Brain pericyte (primary cell): ENCODE measurements at regions not wholly inside any gene's neighbourhood (a gene's known extent, or its start where the extent isn't known, plus 50 kb on each side); places are given as distances from the start of the nearest gene placed in this dataset.
"Not testable (repeated sequence)": the region's sequence is repeated elsewhere in the genome, so short reads cannot be mapped to it uniquely, and the experiment has no call there.

Source experiments
- DNase-seq: peaks from one replicate; pipeline ENCODE4 v3.0.0-alpha.2; 2012; ENCODE audit warnings: low read depth, low spot score

- no peak for DNase-seq
These were observed 741.3 kb downstream of the PCDH7 start for GRCh38 chr4:31461421-31461820.

DNA sequence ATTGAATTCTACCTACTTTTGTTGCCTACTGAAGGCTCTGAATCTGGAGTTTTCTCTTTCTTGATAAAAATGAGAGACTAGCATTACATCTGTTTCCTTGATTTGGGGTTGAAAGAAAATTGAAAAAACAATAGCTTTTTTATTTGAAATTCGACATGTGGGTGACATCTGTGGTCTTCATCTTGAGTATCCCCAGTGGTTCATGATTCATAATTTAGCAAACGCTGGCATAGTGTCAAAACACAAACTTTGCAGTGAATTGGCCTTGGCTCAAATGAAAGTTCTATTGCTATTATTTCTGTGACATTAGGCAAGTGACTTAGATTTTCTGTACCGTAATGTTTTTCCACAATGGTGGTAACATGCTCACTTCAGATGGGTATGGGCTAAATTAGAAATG is 747.6 kb downstream of the PCDH7 start:
- no peak for DNase-seq

DNA sequence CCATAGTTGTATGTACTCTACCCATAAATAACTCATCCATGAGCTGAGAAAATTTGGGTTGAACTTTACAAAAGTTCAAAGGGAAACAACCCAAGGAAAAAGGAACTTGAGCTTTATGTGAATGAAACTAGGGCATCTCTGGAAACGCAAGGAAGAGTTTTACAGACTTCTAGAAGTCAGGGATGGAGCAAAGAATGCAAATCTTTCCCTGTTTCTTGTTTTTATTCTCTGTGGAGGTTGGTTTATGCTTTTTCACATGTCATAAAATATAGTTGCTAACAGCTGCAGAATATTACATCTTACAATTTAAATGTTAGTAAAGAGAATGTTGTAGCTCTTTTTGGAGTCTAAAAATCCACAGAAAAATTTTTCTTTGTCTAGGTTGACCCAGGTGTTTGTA is 754.1 kb downstream of the PCDH7 start:
- no peak for DNase-seq

- no peak for DNase-seq
These were observed 762.5 kb downstream of the PCDH7 start for GRCh38 chr4:31482691-31483090.

GRCh38 chr4:31499216-31499615 is 779.0 kb downstream of the PCDH7 start:
- not testable (repeated sequence) for DNase-seq

DNA sequence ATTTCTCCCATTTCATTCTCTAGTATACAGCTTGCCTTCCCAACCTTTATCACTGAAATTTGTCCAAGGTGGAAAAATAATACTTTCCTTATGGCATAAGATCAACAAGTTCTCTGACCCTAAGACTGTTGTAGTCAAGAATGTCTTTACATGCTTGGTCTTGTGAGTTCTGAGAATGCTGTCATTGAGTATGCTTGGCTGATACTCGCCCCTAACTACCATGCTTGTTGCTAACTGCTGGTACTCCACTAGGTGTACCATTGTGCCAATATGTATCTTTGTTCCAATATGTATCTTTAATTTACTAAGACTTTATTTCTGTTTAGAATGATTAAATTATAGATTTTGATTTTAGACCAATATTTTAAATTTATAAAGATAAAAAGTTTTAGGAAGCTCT is 796.4 kb downstream of the PCDH7 start:
- DNase-seq, result no peak

DNA sequence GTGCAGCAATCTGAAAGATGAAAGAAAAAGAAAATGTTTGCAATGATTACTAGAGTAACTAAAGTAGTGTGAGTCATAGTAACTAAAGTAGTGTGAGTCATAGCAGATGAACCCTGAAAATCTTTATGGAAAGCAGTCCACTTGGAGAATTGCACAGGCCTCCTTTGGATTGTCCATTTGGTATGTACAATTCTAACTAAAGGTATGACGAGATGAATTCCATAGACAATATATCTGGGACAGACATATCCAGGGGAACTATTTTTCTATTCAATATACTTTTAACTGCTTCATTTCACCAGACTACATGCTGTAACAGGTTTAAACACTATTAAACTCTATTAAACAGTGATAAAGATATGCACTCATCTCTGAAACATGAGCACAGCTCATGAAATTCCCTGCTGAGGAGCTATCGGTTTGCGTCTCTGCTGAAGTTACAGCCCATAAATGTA is 798.7 kb downstream of the PCDH7 start:
- no peak for DNase-seq

- no peak for DNase-seq
These were observed 810.4 kb downstream of the PCDH7 start for GRCh38 chr4:31530555-31530954.

GRCh38 chr4:31538877-31539276 is 818.7 kb downstream of the PCDH7 start:
- DNase-seq, result no peak

DNA sequence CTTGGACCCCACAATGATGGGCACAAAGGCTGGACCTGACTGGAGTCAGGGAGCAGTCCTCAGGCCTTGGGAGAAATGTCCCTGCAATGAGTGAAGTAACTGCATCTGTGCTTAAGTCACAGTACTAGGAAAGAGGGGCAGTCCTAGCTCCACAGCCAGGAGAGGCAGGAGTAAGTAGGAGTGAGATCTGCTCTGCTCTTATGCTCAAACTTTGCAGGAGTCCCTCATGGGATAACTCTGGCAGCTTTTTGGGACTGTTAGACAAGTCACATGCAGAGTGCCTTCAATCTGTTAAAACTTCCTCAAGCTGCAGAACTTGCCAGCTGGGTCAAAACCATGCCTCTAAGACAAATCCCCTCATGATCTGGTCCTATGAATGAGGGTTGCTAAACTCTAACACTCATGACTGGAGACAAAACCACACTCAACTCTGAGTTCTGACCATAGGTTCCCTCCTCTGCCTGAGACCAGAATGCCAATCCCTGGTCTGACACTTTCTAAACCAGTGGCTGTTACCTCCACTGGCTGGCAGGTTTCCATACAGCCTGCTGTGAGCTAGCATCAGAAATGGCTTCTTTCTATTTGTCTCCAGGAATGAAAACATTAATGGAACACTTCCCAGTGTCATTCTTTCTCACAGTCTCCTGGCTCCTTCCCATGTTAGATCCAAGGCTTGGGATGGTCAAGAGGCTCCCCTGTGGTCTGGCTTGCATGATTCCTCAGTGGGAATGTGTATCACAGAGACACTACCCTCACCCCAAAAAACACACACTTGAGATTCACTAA is 819.3 kb downstream of the PCDH7 start:
- DNase-seq, result no peak

DNA sequence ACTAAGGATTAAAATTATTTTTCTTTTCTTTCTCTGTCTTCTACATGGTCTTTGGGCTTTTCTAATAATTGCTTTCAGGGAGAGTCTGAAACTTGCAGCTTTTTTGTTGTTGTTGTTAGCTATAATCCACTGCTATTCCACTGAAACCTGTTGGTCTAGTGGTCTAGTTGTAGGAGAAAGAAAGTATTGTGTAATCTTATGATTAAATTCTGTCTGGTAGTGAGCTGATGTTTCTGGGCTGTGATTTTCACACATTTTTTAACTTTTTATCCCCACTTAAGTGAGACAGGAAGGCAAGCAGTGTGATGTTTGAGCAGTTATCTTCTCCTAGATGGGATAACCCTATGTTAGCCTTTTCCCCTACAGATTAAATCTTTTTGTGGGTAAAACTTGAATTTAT is 825.2 kb downstream of the PCDH7 start:
- no peak for DNase-seq

DNA sequence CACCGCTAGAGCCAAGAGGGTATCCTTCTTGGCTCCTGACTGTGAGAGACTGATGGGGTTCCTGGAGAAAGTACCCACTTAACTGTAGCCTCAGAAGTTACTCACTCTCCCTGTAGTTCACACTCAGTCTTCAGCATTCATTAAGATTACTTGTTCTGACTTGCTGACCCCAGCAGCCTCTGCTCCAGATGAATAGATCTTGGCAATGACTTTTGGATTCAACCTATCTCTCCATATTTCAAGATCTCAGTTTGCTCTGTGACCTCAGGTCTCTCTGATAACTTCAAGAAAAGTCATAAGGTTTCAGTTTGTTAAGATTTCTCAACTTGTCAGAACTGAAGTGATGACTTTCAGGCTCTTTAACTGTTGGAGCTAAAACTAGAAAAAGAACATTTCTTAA is 825.6 kb downstream of the PCDH7 start:
- DNase-seq, result no peak

GRCh38 chr4:31548021-31548420 is 827.9 kb downstream of the PCDH7 start:
- no peak for DNase-seq

GRCh38 chr4:31548823-31549222 is 828.7 kb downstream of the PCDH7 start:
- no peak for DNase-seq

DNA sequence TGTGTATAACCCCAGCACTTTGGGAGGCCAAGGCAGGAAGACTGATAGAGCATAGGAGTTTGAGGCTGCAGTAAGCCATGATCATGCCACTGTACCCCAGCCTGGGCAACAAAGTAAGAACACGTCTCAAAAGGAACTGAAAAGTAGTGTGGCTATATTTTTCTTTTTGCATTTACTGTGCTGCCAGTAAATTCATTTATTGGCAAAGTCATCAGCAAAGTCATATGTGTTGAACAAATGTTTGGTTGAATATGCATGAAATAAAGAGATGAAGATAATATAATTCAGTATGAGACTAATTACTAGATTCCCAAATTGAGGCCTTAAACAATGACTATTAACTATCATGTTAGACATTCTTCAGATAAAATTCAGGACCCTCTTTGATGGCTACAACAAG is 829.1 kb downstream of the PCDH7 start:
- DNase-seq, result no peak

- DNase-seq, result no peak
These were observed 837.3 kb downstream of the PCDH7 start for GRCh38 chr4:31557437-31557836.

DNA sequence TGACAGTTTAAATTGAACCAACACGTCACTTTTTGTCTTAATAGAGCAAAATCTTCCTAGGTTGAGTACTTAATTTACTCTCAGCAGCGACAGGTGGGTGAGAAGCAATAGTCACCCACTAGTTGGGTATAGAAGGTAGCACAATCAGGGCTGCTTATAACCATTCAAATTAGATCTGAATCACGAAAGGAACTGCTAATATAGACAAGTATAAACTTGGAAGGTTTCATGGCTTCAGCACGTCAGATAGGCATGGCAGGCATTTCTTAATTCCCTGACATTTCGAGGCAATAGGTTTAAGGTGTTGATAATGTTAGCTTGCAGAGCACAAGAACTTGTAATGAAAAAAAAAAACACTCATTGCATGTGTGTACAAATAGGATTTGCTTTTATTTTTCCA is 853.4 kb downstream of the PCDH7 start:
- DNase-seq, result no peak

- no peak for DNase-seq
These were observed 855.3 kb downstream of the PCDH7 start for GRCh38 chr4:31575504-31575903.

DNA sequence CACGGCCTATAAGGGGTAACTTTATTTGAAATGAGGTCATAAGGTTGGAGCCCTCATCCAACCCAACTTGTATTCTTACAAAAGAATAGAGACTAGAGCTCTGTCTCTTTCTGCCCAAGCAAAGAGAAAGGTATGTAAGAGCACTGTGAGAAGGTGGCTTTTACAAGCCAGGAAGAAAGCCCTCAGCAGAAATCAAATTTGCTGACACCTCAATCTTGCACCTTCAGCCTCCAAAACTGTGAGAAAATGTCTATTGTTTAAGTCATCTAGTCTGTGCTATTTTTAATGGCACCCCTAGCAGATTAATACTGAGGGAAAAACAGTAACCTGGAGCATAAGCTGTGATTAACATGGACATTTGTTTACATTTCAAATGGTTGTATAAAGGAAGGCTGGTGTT is 860.7 kb downstream of the PCDH7 start:
- no peak for DNase-seq

DNA sequence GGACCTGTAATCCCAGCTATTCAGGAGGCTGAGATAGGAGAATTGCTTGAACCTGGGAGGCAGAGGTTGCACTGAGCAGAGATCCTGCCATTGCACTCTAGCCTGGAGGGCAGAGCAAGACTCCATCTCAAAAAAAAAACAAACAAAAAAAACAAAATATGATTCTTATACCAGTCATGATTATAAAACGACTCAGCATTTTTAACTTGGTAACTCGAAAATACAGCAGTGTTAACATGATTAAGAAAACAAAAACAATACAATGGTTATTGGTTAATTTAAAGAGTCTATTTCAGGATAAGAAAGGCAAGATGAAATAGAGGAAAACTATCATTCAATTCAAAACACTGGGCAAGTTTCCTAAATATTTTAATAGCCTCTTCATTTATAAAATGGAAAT is 865.3 kb downstream of the PCDH7 start:
- no peak for DNase-seq

DNA sequence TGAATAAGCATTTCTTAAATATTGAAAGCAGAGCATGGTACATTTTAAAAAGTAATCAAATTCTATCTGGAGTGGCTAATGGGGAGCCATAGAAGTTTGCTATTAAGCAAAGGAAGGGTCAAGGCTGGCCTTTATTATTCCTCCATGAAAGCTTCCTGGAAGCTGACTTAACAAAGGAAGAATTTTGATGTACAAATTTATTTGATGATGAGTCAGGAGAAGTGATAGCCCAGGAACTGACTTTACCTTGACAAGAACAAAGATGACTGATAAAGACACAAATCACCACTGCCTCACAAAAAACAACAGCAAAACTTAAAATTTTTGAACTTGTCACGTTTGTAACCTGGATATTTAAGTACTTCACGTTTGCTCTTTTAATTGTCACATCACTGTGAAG is 872.1 kb downstream of the PCDH7 start:
- no peak for DNase-seq

DNA sequence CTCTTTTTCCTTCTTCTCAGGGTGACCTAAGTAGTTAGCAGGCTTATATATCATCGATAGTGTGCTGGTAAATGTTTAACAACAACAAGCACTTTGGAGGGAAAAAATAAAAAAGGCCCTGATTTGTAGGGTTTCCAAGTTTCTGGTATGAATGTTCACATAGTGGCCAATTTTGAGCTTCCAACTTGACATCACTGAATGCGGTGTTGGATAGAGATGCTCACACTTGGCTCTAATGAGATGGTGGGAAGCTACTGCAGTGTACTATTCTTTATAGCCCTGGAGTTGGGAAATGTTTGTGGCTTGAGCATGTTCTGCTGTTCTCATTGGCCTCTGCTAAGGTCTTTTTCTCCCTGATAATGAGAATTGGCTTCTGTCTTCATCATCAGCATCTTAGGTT is 875.3 kb downstream of the PCDH7 start:
- no peak for DNase-seq

GRCh38 chr4:31598639-31599038 is 878.5 kb downstream of the PCDH7 start:
- no peak for DNase-seq

DNA sequence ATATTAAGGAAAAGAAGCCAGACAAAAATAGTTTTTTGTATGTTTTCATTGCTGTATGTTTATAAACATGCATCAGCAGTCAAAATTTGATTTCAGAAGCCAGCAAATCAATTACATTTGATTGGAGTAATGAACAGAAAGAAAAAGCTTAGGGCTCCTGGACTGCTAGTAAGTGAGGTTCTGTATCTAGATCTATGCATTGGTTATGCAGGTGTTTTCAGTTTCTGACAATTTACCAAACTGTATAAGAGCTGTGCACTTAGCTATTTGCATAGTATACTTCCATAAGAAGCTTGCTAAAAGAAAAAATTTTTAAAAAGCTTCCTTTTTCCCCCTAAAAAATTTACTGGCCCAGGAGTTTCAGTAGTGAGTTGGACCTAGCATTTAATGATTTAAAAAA is 881.6 kb downstream of the PCDH7 start:
- no peak for DNase-seq
